ENCODE measurements at regions not wholly inside any gene's neighbourhood (a gene's known extent, or its start where the extent isn't known, plus 50 kb on each side); places are given as distances from the start of the nearest gene placed in this dataset.

GRCh38 chr4:148693913-148694649 lies 251.9 kb upstream of the NR3C2 start:
- no peak for TF ChIP-seq CTCF (IDR thresholded peaks at IDR 0.05; ENCODE audit: borderline replicate concordance, extremely low read depth, low read length, poor library complexity, severe bottlenecking)
- TF ChIP-seq EZH2 (IDR thresholded peaks at IDR 0.05; ENCODE audit: borderline replicate concordance, low read depth, low read length, severe bottlenecking), result no peak
